ENCODE measurements at regions not wholly inside any gene's neighbourhood (a gene's known extent, or its start where the extent isn't known, plus 50 kb on each side); places are given as distances from the start of the nearest gene placed in this dataset.

DNA sequence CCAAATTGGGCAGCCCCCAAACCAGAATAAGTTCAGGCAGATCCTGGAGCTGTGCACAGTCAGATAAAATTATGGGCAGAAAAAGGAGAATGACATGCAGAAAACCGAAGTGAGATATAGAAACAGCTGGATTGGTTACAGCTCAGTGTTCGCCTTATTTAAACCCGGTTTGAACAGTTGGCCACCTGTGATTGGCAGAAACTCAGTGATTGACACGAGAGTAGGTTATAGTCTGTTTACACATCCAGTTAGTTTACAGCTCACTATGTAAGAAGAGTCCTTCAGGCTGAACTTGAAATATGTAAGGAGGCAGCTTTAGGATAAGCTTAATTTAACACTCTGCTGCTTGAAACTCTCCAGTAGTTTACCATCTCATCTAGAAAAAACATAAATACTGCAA, 271.6 kb upstream of the ARRDC4 start:
- Mint-ChIP-seq H3K4me3 (no peak overlapping the region), H3K9me3 (no peaks in the 10 kb centered on the region), H3K27me3 (no peaks in the 10 kb centered on the region), H3K27ac (no peak overlapping the region), H3K4me1 (peaks cover 5% of the 10 kb centered on the region)
- no peak for DNase-seq
- ATAC-seq = no peak

DNA sequence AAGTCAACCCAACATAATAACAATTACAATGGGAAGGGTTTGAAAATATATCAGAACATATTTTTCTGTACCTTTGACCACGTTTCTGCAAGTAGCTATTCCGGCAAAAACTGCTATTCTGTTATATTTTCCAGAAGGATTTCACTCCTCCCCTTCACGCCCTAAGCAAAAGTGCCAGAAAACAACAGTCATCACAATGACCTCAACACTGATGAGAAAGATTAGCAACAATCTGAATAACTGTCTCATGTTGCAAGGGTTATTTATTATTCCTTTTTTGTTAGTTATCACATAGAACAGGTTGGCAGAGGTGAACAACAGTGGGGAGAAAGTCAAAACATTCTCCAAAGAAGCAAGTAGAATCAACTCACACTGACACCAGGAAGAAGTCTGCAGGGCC, 269.4 kb upstream of the ARRDC4 start:
- Mint-ChIP-seq H3K27me3 (no peaks in the 10 kb centered on the region), H3K27ac (no peak overlapping the region), H3K9me3 (no peaks in the 10 kb centered on the region), H3K4me3 (no peak overlapping the region), H3K4me1 (no peaks in the 10 kb centered on the region)
- no peak for DNase-seq
- no peak for ATAC-seq

DNA sequence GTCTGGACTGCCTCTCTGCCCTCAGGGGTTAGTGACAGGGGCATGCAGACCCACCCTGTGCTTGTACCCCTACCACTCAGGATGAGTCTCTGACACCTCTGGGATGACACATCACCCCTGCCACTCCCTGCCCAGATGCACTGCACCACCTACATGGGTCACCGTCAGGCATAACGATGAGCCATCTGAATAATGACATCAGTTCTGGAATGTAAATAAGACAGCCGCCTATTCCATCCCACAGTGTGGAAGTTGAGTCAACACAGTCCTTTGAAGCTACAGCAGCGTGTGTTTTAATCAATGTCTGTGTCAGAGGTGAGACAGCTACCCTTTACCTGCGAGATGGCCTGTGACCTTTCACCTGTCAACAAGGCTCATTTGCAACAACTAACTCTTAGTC, 268.7 kb upstream of the ARRDC4 start:
- Mint-ChIP-seq H3K4me3 (no peak overlapping the region), H3K9me3 (peaks cover 0 to 3% of the 10 kb centered on the region in 2 donors), H3K27ac (no peak overlapping the region), H3K4me1 (no peaks in the 10 kb centered on the region), H3K27me3 (no peaks in the 10 kb centered on the region)
- ATAC-seq (no peak), DNase-seq (no peak)

DNA sequence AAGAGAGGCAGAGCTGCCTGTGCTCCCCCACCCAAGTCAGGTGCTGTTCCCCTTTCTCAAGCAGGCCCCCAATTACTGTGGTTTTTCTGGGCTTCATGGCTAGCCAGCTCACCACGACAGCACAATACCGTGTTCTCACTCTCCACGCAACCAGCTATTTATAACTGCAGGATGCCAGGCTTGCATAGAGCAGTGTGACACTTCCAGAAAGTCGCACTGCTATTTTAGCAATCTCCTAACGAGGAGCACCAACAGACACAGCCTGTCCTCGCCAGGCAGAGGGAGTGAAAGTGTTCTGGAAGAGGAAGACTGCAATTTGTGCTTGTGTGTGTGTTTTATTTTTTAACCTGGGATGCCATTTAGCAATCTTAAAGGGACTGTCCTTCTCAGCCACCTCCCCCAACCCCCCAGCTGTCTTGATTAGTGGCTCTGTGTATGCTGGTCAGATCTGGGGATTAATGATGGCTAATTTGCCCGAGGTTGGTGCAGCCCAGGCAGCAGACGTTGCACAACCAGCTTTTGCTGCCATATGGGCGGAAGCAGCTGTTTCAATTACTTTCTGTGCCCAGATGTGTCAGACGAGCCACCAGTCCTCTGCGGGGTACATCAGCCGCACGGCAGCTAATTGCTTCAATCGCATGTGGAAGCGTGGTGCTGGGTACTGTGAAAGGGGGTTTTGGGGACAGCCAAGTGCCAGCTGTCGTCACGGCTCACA, 268.0 kb upstream of the ARRDC4 start:
- DNase-seq (no peak), ATAC-seq (no peak)
- no peak overlapping the region for H3K4me3 Mint-ChIP-seq
- H3K27me3 Mint-ChIP-seq = no peaks in the 10 kb centered on the region
- no peak overlapping the region for H3K27ac Mint-ChIP-seq
- H3K4me1 Mint-ChIP-seq = no peaks in the 10 kb centered on the region
- H3K9me3 Mint-ChIP-seq = peaks cover 0 to 4% of the 10 kb centered on the region in 2 donors

DNA sequence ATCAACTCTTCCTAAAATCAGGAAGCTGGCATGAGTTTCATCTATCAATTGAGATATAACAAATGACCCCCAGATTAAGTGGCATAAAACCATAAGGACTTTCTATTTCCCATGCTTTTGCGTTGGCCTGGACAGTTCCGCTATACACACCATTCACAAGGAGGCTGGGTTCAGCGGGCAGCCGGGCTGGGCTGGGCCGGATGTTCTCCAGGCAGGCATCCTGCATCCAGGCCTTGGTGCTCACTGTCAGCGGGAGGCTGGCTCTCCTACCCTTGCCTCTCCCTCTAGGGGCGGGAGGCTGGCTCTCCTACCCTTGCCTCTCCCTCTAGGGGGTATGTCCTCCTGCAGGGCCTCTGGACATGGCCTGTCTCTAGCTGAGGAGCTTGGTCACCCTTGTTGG, 266.0 kb upstream of the ARRDC4 start:
- Mint-ChIP-seq H3K4me3 (no peak overlapping the region), H3K27ac (no peak overlapping the region), H3K4me1 (no peaks in the 10 kb centered on the region), H3K9me3 (peaks cover 0 to 4% of the 10 kb centered on the region in 2 donors), H3K27me3 (no peaks in the 10 kb centered on the region)
- ATAC-seq = no peak
- DNase-seq = no peak

DNA sequence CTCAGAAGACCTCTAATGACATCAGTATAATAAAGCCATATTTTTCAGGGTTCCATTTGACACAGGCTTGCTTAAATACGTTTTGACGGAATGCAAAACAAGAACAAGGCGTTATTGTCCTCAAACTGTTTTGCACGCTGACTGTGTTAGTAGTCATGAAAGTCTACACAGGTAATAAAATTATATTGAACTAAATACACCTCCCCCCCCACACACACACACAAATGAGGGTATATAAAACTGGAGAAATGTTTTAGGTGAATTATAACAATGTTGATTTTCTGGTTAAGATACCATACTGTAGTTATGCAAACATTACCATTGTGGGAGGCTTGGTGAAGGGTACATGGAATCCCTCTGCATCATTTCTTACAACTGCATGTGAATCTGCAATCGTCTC, 257.1 kb upstream of the ARRDC4 start:
- H3K4me1 Mint-ChIP-seq = no peaks in the 10 kb centered on the region
- no peaks in the 10 kb centered on the region for H3K27me3 Mint-ChIP-seq
- H3K9me3 Mint-ChIP-seq = peaks cover 0 to 13% of the 10 kb centered on the region in 2 donors
- DNase-seq = no peak
- ATAC-seq = no peak
- no peak overlapping the region for H3K4me3 Mint-ChIP-seq
- H3K27ac Mint-ChIP-seq = no peak overlapping the region

DNA sequence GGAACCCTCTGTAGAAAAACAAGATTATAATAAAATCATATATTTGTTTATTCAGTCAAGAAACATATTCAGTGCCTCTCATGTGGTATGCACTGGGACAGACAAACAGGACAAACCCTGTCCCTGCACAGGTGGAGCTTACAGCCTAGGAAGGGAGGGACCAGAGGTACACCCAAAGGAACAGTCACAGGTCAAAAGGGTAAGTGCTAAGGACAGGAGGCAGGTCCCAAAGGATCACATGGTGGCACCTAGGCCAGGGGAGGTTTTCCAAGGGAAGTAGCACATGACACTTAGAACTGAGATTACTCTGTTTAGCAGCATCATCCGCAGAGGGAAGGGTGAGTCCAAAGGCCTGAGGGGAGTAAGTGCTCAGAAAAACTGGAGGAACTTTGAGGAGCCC, 254.4 kb upstream of the ARRDC4 start:
- H3K27me3 Mint-ChIP-seq = no peaks in the 10 kb centered on the region
- ATAC-seq = no peak
- H3K9me3 Mint-ChIP-seq = peaks cover 0 to 13% of the 10 kb centered on the region in 2 donors
- no peaks in the 10 kb centered on the region for H3K4me1 Mint-ChIP-seq
- H3K4me3 Mint-ChIP-seq = no peak overlapping the region
- H3K27ac Mint-ChIP-seq = no peak overlapping the region
- no peak for DNase-seq

DNA sequence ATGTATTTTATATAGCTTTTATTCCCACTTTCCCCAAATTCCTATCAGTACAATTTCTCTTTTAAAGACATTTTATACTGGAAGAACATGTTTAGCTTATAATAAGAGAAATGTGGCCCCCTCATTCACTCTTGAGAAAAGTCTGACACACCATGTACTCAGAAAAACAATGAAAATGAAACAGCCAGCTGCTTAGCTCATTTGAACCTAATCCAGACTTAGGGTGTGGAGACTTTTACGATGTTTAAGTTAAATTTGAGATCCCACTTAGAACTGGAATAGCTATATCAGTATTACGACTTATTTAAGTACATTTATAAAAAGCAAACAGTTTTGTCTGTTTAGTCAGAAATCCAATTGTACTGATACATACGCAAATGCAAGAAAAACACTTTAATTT, 252.3 kb upstream of the ARRDC4 start:
- no peak for ATAC-seq
- DNase-seq = no peak
- Mint-ChIP-seq H3K4me1 (no peaks in the 10 kb centered on the region), H3K9me3 (peaks cover 0 to 13% of the 10 kb centered on the region in 2 donors), H3K27me3 (no peaks in the 10 kb centered on the region), H3K27ac (no peak overlapping the region), H3K4me3 (no peak overlapping the region)

DNA sequence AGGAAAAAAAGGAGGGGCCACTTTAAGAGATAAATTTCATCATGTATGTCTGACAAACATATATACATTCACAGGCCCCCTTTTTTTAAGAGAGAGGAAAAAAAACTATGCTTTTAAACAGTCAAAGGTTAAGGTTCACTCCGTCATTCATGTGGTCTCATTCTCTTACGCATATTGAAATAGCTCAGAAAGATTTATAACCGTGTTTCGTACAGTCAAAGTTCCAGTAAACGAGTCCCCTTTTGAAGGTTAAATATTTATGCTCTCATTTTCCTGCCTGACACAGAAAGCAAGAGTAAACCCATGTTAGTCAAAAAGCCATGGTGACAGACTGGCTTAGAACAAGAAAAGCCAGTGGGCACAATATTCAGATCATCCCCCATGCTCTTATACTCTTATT, 248.0 kb upstream of the ARRDC4 start:
- no peaks in the 10 kb centered on the region for H3K4me1 Mint-ChIP-seq

DNA sequence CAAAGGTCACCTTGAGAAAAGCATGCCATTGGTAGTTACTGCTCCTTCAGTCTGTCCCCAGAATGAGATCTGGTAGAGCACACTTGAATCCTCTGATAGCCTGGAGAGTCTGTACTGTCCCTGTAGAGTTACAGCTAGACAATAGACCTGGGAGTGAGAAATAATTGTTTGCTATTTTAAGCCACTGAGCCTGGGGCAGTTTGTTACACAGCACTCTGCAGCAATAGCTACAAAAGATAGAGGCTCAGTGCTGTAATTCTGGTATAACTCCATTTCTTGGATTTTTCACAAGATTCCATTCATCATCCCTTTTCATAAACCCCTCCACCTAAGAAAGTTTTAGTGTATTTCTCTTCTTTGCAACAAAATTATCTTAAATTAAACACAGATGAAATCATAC, 242.7 kb upstream of the ARRDC4 start:
- H3K27me3 Mint-ChIP-seq = no peaks in the 10 kb centered on the region
- DNase-seq = no peak
- H3K9me3 Mint-ChIP-seq = peaks cover 13 to 18% of the 10 kb centered on the region in 2 donors
- H3K4me1 Mint-ChIP-seq = no peaks in the 10 kb centered on the region
- no peak overlapping the region for H3K27ac Mint-ChIP-seq
- ATAC-seq = no peak
- no peak overlapping the region for H3K4me3 Mint-ChIP-seq

More for the DNA sequence above, 248.0 kb upstream of the ARRDC4 start:
- ATAC-seq = no peak
- Mint-ChIP-seq H3K9me3 (no peaks in the 10 kb centered on the region), H3K27me3 (no peaks in the 10 kb centered on the region), H3K27ac (no peak overlapping the region), H3K4me3 (no peak overlapping the region)
- no peak for DNase-seq

DNA sequence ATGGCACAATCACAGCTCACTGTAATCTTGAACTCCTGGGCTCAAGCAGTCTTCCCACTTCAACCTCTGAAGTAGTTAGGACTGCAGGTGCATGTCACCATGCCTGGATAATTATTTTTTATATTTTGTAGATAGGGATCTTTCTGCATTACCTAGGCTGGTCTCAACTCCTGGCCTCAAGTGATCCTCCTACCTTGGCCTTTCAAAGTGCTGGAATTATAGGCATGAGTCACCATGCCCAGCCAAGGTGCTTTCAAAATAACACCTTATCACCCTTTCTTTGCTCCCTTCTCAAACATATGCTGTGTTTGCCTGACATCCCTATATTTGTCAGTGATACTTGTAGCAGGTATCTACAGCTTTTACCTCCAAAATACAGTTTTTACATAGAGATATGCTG, 242.0 kb upstream of the ARRDC4 start:
- H3K4me1 Mint-ChIP-seq = no peaks in the 10 kb centered on the region
- peaks cover 13 to 18% of the 10 kb centered on the region in 2 donors for H3K9me3 Mint-ChIP-seq
- ATAC-seq (no peak), DNase-seq (no peak)
- H3K4me3 Mint-ChIP-seq = no peak overlapping the region
- H3K27me3 Mint-ChIP-seq = no peaks in the 10 kb centered on the region
- no peak overlapping the region for H3K27ac Mint-ChIP-seq

DNA sequence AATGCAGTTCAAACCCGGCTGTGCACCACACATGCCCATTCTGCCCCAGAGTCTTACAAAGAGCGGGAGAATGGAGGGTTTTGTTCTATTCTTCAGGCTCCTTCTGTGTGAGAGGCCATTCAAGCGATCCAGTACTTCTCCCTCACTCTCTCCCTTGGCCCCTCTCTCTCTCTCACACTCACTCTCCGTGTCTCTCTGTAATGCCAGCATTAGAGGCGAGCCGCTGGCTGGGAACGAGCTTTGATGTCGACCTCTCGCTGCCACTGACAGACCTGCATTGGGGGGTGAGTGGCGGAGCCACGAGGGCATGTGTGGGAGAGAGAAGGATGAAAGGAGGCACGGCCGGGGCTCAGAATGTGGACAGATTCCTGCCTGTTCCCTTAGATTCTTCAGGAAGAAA, 231.7 kb upstream of the ARRDC4 start:
- DNase-seq (no peak), ATAC-seq (no peak)
- Mint-ChIP-seq H3K9me3 (no peaks in the 10 kb centered on the region), H3K4me1 (no peaks in the 10 kb centered on the region), H3K27me3 (no peaks in the 10 kb centered on the region), H3K27ac (no peak overlapping the region), H3K4me3 (no peak overlapping the region)

DNA sequence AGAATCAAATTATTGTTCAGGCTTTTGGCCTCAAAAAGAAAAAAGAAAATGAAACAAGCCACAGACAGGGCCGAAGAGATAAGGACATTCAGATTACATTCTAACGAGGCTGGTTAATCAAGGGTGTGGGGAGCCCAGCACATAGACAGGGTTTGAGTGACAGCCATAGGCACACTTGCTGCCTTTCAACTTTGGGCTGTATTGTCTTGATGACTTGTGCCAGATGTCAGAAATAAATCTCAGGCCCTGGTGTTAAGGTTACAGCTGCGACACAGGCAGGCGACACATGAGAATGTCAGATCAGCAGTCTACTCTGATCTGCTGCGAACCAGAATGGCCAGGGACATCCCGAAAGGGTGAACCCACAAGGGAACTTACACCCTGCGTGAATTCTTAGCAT, 231.2 kb upstream of the ARRDC4 start:
- H3K9me3 Mint-ChIP-seq = no peaks in the 10 kb centered on the region

DNA sequence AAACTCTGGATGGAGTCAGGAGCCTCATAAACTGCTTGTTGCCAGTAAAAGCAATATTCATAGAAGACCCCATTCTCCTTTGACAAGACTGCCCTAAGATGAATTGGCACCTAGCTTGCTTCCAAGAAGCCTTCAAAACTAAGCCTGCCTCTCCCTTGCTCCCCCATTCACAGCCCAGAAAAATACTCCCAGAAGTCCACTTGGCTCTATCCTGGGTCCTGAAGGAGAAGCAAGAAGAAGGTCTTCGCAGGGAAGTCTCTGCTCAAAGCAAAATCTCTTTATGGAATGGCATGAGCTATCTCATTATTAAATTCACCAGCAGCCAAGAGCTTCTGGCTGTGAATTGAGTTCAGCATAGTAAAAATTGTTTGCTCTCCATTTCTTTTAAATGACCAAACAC, 230.2 kb upstream of the ARRDC4 start:
- DNase-seq (no peak), ATAC-seq (no peak)
- no peak overlapping the region for H3K4me3 Mint-ChIP-seq
- no peaks in the 10 kb centered on the region for H3K27me3 Mint-ChIP-seq
- H3K27ac Mint-ChIP-seq = no peak overlapping the region
- H3K4me1 Mint-ChIP-seq = no peaks in the 10 kb centered on the region
- H3K9me3 Mint-ChIP-seq = no peaks in the 10 kb centered on the region

More for the DNA sequence above, 231.2 kb upstream of the ARRDC4 start:
- H3K4me3 Mint-ChIP-seq = no peak overlapping the region
- ATAC-seq (no peak), DNase-seq (no peak)
- H3K27ac Mint-ChIP-seq = no peak overlapping the region
- H3K4me1 Mint-ChIP-seq = no peaks in the 10 kb centered on the region
- no peaks in the 10 kb centered on the region for H3K27me3 Mint-ChIP-seq

DNA sequence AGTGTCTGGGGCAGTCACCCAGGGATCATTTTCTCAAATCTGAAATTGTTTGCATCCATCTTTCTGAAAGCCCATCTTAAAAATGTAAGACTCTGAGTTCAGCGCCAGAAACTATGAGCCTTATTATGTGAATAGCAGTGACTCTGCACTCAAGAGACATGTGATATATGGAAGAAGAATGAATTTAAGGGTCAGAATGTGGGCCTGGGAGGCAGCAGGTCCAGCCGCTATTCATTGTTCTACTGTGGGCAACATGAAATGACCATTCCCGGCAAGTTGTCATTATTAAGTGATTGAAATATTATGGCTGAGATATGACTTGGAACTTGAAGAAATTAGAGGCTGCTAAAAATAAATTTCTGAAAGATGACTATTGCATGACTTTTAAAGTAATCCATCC, 228.6 kb upstream of the ARRDC4 start:
- Mint-ChIP-seq H3K4me3 (no peak overlapping the region), H3K9me3 (no peaks in the 10 kb centered on the region), H3K4me1 (no peaks in the 10 kb centered on the region), H3K27ac (no peak overlapping the region), H3K27me3 (no peaks in the 10 kb centered on the region)
- DNase-seq (no peak), ATAC-seq (no peak)

DNA sequence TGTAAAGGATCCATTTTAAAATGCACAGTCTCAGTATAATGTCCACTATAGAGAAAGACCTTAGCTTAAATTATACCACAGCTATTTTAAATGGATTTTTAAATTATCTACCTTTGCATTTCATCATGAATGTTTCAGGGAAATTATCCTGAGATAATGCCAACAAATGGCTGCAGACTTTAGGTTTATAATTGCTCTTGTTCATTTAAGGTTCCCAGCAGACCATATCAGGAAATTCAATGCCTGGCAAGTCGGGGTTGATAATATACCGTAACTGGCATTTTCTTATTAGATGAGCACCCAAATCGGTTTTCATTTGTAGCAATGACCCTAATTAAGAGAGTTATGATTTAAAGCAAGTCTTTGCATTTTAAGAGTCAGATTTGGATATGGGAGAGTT, 227.1 kb upstream of the ARRDC4 start:
- no peaks in the 10 kb centered on the region for H3K9me3 Mint-ChIP-seq
- H3K27me3 Mint-ChIP-seq = no peaks in the 10 kb centered on the region
- no peaks in the 10 kb centered on the region for H3K4me1 Mint-ChIP-seq
- DNase-seq = no peak
- H3K4me3 Mint-ChIP-seq = no peak overlapping the region
- no peak overlapping the region for H3K27ac Mint-ChIP-seq
- ATAC-seq = no peak

DNA sequence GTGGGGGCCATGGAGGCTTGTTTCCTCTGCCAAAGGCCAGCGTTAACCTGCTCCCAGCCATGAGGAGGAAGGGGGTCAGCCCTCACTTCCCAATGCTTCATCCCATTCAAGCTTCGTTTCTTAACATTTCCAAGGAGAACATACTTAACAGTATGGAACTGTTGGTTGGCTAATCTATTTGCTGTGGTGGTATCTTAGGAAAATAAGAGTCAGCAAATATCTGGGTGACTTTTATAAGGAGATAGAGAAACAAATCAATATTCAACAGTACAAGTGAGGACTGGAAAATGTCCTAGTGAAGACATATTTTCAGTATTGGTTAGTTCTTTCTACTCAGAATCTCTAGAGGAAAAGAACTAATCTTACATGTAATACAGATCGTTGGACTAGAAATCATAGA, 223.8 kb upstream of the ARRDC4 start:
- H3K4me1 Mint-ChIP-seq = no peaks in the 10 kb centered on the region
- H3K4me3 Mint-ChIP-seq = no peak overlapping the region
- DNase-seq (no peak), ATAC-seq (no peak)
- no peak overlapping the region for H3K27ac Mint-ChIP-seq
- H3K9me3 Mint-ChIP-seq = no peaks in the 10 kb centered on the region
- H3K27me3 Mint-ChIP-seq = no peaks in the 10 kb centered on the region
